Parathyroid adenoma (tissue), 2 donors: ENCODE measurements at regions not wholly inside any gene's neighbourhood (a gene's known extent, or its start where the extent isn't known, plus 50 kb on each side); places are given as distances from the start of the nearest gene placed in this dataset.
"Not testable (repeated sequence)": the region's sequence is repeated elsewhere in the genome, so short reads cannot be mapped to it uniquely, and the experiment has no call there.

Experiments
- H2AFZ ChIP-seq: fragments of 300-600 bp; sonication (generic); one replicate; pipeline ENCODE4 v1.7.0; 2017; ENCODE audit warnings: antibody characterized with exemption, mild to moderate bottlenecking
- H3K27ac ChIP-seq: fragments of 300-600 bp; sonication (generic); one replicate; pipeline ENCODE4 v1.7.0; 2017
- H3K27me3 ChIP-seq: fragments of 300-600 bp; sonication (generic); one replicate; pipeline ENCODE4 v1.7.0; 2017; ENCODE audit warnings: low read length; ENCODE audit not compliant: control insufficient read depth, insufficient read depth
- H3K36me3 ChIP-seq: fragments of 300-600 bp; sonication (generic); one replicate; pipeline ENCODE4 v1.7.0; 2017; ENCODE audit warnings: low read length; ENCODE audit not compliant: control insufficient read depth, insufficient read depth
- H3K4me1 ChIP-seq: fragments of 300-600 bp; sonication (generic); one replicate; pipeline ENCODE4 v1.7.0; 2017; ENCODE audit warnings: control low read depth
- H3K4me2 ChIP-seq: fragments of 300-600 bp; sonication (generic); one replicate; pipeline ENCODE4 v1.7.0; 2017; ENCODE audit warnings: low read length
- H3K4me3 ChIP-seq: fragments of 300-600 bp; sonication (generic); one replicate; pipeline ENCODE4 v1.7.0; 2017; ENCODE audit warnings: low read depth, low read length
- H3K79me2 ChIP-seq: fragments of 300-600 bp; sonication (generic); one replicate; pipeline ENCODE4 v1.7.0; 2017; ENCODE audit warnings: control low read depth
- H3K9ac ChIP-seq: fragments of 300-600 bp; sonication (generic); one replicate; pipeline ENCODE4 v1.7.0; 2017; ENCODE audit warnings: mild to moderate bottlenecking
- H3K9me3 ChIP-seq: fragments of 300-600 bp; sonication (generic); one replicate; pipeline ENCODE4 v1.7.0; 2017; ENCODE audit warnings: low read length; ENCODE audit not compliant: control insufficient read depth
- TF ChIP-seq, protein P1 (sequence below): fragments of 300-600 bp; sonication (generic); IDR thresholded peaks from one replicate; pipeline ENCODE4 v1.7.0; 2017; ENCODE audit warnings: antibody characterized with exemption, mild to moderate bottlenecking
- donor health status: primary hyperparathyroidism.

- H3K4me1 ChIP-seq, result no peaks in the 10 kb centered on the region
- H3K9ac ChIP-seq, result no peak overlapping the region
- no peak overlapping the region for H3K4me3 ChIP-seq
- no peaks in the 10 kb centered on the region for H3K27me3 ChIP-seq
- no peaks in the 10 kb centered on the region for H3K79me2 ChIP-seq
- no peak overlapping the region for H3K27ac ChIP-seq
- no peak overlapping the region for H2AFZ ChIP-seq
- H3K4me2 ChIP-seq, result no peak overlapping the region
- TF ChIP-seq, protein P1, sequence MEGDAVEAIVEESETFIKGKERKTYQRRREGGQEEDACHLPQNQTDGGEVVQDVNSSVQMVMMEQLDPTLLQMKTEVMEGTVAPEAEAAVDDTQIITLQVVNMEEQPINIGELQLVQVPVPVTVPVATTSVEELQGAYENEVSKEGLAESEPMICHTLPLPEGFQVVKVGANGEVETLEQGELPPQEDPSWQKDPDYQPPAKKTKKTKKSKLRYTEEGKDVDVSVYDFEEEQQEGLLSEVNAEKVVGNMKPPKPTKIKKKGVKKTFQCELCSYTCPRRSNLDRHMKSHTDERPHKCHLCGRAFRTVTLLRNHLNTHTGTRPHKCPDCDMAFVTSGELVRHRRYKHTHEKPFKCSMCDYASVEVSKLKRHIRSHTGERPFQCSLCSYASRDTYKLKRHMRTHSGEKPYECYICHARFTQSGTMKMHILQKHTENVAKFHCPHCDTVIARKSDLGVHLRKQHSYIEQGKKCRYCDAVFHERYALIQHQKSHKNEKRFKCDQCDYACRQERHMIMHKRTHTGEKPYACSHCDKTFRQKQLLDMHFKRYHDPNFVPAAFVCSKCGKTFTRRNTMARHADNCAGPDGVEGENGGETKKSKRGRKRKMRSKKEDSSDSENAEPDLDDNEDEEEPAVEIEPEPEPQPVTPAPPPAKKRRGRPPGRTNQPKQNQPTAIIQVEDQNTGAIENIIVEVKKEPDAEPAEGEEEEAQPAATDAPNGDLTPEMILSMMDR, result no peak
- no peaks in the 10 kb centered on the region for H3K9me3 ChIP-seq
- H3K36me3 ChIP-seq, result no peaks in the 10 kb centered on the region
Measured at GRCh38 chr4:158032733-158033415, 140.0 kb downstream of the GASK1B start.

DNA sequence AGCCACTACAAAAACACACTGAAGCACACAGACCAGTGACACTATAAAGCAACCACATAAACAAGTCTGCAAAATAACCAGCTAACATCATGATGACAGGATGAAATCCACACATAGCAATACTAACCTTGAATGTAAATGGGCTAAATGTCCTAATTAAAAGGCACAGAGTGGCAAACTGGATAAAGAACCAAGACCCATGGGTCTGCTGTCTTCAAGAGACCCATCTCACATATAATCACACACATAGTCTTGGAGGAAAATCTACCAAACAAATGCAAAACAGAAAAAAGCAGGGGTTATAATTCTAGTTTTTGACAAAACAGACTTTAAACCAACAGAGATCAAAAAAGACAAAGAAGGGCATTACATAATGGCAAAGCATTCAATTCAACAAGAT, 144.4 kb downstream of the GASK1B start:
- not testable (repeated sequence) for H3K9ac ChIP-seq, H3K9me3 ChIP-seq, H3K27me3 ChIP-seq, H3K4me3 ChIP-seq, H3K4me2 ChIP-seq, H3K79me2 ChIP-seq, H3K4me1 ChIP-seq, H2AFZ ChIP-seq, H3K36me3 ChIP-seq, H3K27ac ChIP-seq

DNA sequence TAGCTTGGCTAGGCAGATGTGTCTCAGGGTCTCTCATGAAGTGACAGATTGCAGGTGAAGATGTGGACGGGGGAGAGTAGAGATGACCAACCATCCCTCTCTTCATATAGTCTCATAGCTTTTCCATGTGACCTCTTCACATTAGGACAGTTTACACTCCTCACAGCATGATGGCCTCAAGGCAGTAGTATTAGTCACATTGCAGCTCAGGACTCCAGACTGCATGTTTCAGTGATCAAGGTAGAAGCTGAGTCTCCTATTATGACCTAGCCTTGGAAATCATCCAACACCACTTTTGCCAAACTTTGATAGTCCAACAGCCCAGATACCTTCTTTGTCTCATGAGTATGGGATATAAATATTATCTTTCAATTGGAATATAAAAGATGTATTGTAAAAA, 147.7 kb downstream of the GASK1B start:
- Histone ChIP-seq H3K9me3 (no peaks in the 10 kb centered on the region), H3K79me2 (no peaks in the 10 kb centered on the region), H3K36me3 (no peaks in the 10 kb centered on the region), H3K27me3 (no peaks in the 10 kb centered on the region), H3K4me2 (no peak overlapping the region), H3K27ac (no peak overlapping the region), H2AFZ (no peak overlapping the region), H3K4me1 (no peaks in the 10 kb centered on the region), H3K9ac (no peak overlapping the region), H3K4me3 (no peak overlapping the region)
- TF ChIP-seq, protein P1, result no peak

DNA sequence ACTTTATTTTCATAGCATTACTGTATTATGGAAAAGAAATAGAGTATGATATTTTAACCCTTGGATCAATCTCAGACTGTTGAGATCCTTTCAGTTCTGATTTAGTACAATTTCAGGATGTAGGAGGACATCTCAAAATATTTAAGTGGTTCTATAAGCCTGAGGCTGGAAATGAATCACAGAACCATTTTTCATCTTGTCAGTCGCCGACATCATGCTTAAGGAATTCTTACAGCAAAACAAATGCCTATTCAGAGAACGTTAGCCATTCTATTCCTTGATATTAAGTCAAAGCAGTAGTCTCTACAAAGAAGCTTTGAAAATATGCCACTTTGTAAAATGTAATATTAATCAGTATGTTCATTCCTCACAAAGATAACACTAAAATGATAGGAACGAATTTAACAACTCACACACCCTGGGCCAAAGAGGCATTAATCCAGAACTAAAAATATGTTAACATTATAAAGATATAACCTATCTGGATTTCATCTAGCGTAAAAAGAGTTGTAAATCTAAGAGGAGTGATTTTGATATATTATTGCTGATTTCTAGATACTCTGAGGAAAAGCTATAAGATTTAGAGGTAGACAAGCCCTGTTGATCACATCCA, 152.0 kb downstream of the GASK1B start:
- no peaks in the 10 kb centered on the region for H3K4me1 ChIP-seq
- H3K27ac ChIP-seq, result no peak overlapping the region
- H3K9ac ChIP-seq, result no peak overlapping the region
- no peak overlapping the region for H3K4me2 ChIP-seq
- no peaks in the 10 kb centered on the region for H3K79me2 ChIP-seq
- TF ChIP-seq, protein P1, result no peak
- no peaks in the 10 kb centered on the region for H3K27me3 ChIP-seq
- H3K9me3 ChIP-seq, result no peaks in the 10 kb centered on the region
- H3K36me3 ChIP-seq, result no peaks in the 10 kb centered on the region
- no peak overlapping the region for H3K4me3 ChIP-seq
- no peak overlapping the region for H2AFZ ChIP-seq

DNA sequence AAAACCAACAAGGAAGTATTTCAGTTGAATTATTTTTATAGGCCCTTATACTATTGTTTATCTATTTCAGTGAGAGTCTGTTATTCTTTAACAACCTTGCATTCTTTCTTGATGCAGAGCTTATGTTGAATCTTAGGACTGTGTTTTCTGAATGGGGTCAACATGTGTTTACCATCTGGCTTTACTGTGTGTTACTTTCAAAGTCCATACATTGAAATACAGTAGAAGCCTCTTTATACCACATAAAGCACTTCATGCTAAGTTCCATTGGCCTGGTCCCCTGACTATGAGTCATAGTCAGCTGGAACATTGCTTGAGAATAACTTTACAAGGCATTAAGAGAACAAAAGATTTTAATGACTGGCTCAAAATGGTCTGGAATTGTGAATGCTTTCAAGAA, 152.6 kb downstream of the GASK1B start:
- Histone ChIP-seq H3K9me3 (no peaks in the 10 kb centered on the region), H3K36me3 (no peaks in the 10 kb centered on the region), H3K27me3 (no peaks in the 10 kb centered on the region), H3K4me1 (no peaks in the 10 kb centered on the region), H3K27ac (no peak overlapping the region), H3K79me2 (no peaks in the 10 kb centered on the region), H3K4me3 (no peak overlapping the region), H3K4me2 (no peak overlapping the region), H2AFZ (no peak overlapping the region), H3K9ac (no peak overlapping the region)
- TF ChIP-seq, protein P1, result no peak
